VCaP (cell line): ENCODE measurements at regions not wholly inside any gene's neighbourhood (a gene's known extent, or its start where the extent isn't known, plus 50 kb on each side); places are given as distances from the start of the nearest gene placed in this dataset.

Experiments used
- H3K27ac ChIP-seq: fragments of 450-650 bp; 2 replicates; pipeline ENCODE4 v1.5.1; 2017
- CTCF ChIP-seq: fragments of 450-650 bp; conservative IDR thresholded peaks from 2 replicates; pipeline ENCODE4 v1.5.1; 2017; ENCODE audit warnings: mild to moderate bottlenecking, moderate library complexity

- no peak overlapping the region for H3K27ac ChIP-seq
- no peak for TF ChIP-seq CTCF
These were observed 94.8 kb upstream of the RTL6 start for GRCh38 chr22:44592824-44593148.

GRCh38 chr22:44592126-44592823 lies 94.2 kb upstream of the RTL6 start:
- no peak for TF ChIP-seq CTCF
- H3K27ac ChIP-seq: no peak overlapping the region

GRCh38 chr22:44591146-44591790 lies 93.2 kb upstream of the RTL6 start:
- TF ChIP-seq CTCF: no peak
- no peak overlapping the region for H3K27ac ChIP-seq

GRCh38 chr22:44590291-44590690 lies 92.3 kb upstream of the RTL6 start:
- no peak overlapping the region for H3K27ac ChIP-seq
- no peak for TF ChIP-seq CTCF

GRCh38 chr22:44589831-44590230 lies 91.8 kb upstream of the RTL6 start:
- TF ChIP-seq CTCF: no peak
- no peak overlapping the region for H3K27ac ChIP-seq

- no peak overlapping the region for H3K27ac ChIP-seq
- no peak for TF ChIP-seq CTCF
These were observed 90.3 kb upstream of the RTL6 start for GRCh38 chr22:44588348-44588747.

- no peak overlapping the region for H3K27ac ChIP-seq
- no peak for TF ChIP-seq CTCF
These were observed 89.8 kb upstream of the RTL6 start for GRCh38 chr22:44587737-44588310.
